Activated CD8-positive, alpha-beta memory T cell treated with anti-CD3 and anti-CD28 coated beads for 36 hours (primary cell): ENCODE measurements at regions not wholly inside any gene's neighbourhood (a gene's known extent, or its start where the extent isn't known, plus 50 kb on each side); places are given as distances from the start of the nearest gene placed in this dataset.

Experiments
- CTCF ChIA-PET: fragments of 350-600 bp; sonication (Branson Sonifier 250); formaldehyde crosslinking; loops from one replicate; lab custom pipeline; 2021; ENCODE audit warnings: antibody characterized with exemption; lab: Charles Lee
- POLR2A ChIA-PET: fragments of 350-600 bp; sonication (Branson Sonifier 250); formaldehyde crosslinking; loops from one replicate; lab custom pipeline; 2021; ENCODE audit warnings: antibody characterized with exemption; lab: Charles Lee

- ChIA-PET CTCF (interaction anchor here (0.5 to 1.4 kb wide), 2 partner anchors 148 to 208 kb away, joined by 3 read pairs; no protein-coding TSS in a partner anchor), POLR2A (no interaction called here)
Observed at GRCh38 chr2:136062066-136062837, 55.7 kb downstream of the CXCR4 start.

GRCh38 chr2:136060416-136060815 lies 57.5 kb downstream of the CXCR4 start:
- POLR2A ChIA-PET = no interaction called here
- CTCF ChIA-PET = no interaction called here

- CTCF ChIA-PET = interaction anchor here (2.9 kb wide), 1 partner anchor 145 kb away, joined by 9 read pairs; no protein-coding TSS in a partner anchor
- POLR2A ChIA-PET = no interaction called here
Observed at GRCh38 chr2:136059036-136059472, 58.9 kb downstream of the CXCR4 start.

GRCh38 chr2:136058262-136058661 lies 59.7 kb downstream of the CXCR4 start:
- ChIA-PET CTCF (interaction anchor here (1.6 to 2.9 kb wide), 2 partner anchors 11 to 144 kb away, joined by 3 to 9 read pairs; no protein-coding TSS in a partner anchor), POLR2A (interaction anchor here (1.1 to 2.8 kb wide), 2 partner anchors 72 to 182 kb away, joined by 4 to 6 read pairs; partner anchors contain the start of genes DARS1 and MCM6)

GRCh38 chr2:136057802-136058140 lies 60.2 kb downstream of the CXCR4 start:
- POLR2A ChIA-PET = interaction anchor here (0.5 to 2.8 kb wide), 5 partner anchors 72 to 302 kb away, joined by 4 to 10 read pairs (median 4); partner anchors contain the start of genes DARS1 and MCM6
- CTCF ChIA-PET = interaction anchor here (0.8 to 2.9 kb wide), 4 partner anchors 12 to 326 kb away, joined by 3 to 9 read pairs (median 6); no protein-coding TSS in a partner anchor

DNA sequence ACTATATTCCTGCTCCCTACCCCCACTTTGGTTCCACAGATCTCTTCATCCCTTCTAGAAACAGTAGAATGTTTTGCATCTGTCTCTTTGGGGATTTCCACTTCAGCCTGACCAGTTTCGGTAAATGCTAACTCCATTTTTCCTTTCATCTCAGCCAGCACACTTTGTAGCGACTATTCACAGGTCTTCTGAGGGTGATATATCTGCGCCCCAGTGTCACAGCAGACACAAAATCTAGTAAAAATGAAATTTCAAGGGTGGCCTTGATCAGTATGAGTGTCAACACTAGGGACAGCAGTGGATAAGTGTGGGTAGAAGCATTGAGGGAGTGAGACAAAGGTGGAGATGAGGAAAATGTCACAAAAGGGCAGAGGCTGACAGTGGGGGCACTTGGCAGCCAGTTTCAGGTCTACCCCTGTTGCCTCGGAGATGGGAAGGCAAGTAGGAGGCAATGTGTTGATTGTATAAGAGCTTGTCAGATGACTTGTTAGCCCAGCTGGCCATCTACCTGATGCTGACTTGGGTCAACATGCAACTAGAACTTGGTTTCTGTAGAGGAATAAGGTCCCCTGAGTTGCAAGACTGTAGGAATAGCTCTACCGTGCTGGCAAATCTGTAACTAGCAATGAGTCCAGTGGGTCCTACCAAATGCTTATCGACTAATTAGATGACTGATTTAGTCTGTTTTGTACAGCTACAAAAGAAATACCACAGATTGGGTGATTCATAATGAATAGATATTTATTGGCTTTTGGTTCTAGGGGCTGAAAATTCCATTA lies 60.7 kb downstream of the CXCR4 start:
- ChIA-PET POLR2A (interaction anchor here (0.5 to 2.8 kb wide), 12 partner anchors 59 to 327 kb away, joined by 3 to 10 read pairs (median 4); partner anchors contain the start of genes DARS1 and MCM6), CTCF (interaction anchor here (0.8 to 2.9 kb wide), 4 partner anchors 12 to 327 kb away, joined by 3 to 9 read pairs (median 6); no protein-coding TSS in a partner anchor)

GRCh38 chr2:136055929-136056688 lies 61.8 kb downstream of the CXCR4 start:
- ChIA-PET CTCF (interaction anchor here (0.7 to 2.0 kb wide), 2 partner anchors 326 to 328 kb away, joined by 4 to 8 read pairs; no protein-coding TSS in a partner anchor), POLR2A (interaction anchor here (0.5 to 2.8 kb wide), 11 partner anchors 12 to 328 kb away, joined by 3 to 8 read pairs (median 5); partner anchors contain the start of genes DARS1 and MCM6)

DNA sequence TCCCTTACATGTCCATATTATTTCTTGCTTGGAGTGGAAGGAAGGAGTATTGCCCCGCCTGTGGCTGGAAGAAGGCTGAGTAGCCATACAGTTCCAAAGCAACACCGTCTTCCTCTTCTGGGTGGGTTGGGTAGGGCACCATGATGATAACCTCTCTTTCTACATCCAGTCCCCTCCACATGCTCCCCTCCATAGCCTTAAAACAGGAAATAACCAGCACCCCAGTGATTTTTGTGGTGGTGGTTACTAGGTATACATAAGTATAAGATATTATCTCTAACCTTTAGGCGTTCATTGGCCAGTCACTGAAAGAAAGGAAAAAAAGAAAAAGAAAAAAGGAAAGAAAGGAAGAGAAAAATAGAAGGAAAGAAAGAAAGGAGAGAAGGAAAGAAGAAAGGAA lies 63.1 kb downstream of the CXCR4 start:
- POLR2A ChIA-PET = no interaction called here
- CTCF ChIA-PET = no interaction called here

GRCh38 chr2:136052369-136053362 lies 65.3 kb downstream of the CXCR4 start:
- ChIA-PET POLR2A (interaction anchor here (0.6 to 1.3 kb wide), 6 partner anchors 9 to 185 kb away, joined by 3 to 7 read pairs (median 3); partner anchors contain the start of gene DARS1), CTCF (interaction anchor here (1.0 to 1.3 kb wide), 3 partner anchors 262 to 332 kb away, joined by 3 read pairs; no protein-coding TSS in a partner anchor)

DNA sequence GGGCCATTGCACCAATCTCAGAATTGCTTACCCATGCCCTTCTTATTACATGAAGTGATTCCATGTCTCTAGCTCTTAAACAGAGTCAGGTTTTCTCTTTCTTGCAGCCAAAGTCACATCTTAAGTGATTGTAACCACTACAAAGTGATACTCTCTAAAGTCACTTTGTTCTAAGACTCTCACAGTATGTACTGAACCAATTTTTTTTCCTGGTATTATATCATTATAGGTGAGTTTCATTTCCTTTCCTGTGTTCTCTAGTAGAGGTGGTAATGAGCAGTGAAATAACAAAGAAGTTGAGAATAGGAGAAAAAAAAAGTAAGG lies 66.3 kb upstream of the DARS1 start:
- ChIA-PET CTCF (interaction anchor here (1.3 kb wide), 2 partner anchors 263 to 329 kb away, joined by 3 read pairs; no protein-coding TSS in a partner anchor), POLR2A (interaction anchor here (1.2 kb wide), 1 partner anchor 68 kb away, joined by 3 read pairs; no protein-coding TSS in a partner anchor)

GRCh38 chr2:136051001-136051724 lies 65.7 kb upstream of the DARS1 start:
- ChIA-PET POLR2A (interaction anchor here (1.0 to 1.1 kb wide), 2 partner anchors 66 to 331 kb away, joined by 3 to 6 read pairs; no protein-coding TSS in a partner anchor), CTCF (no interaction called here)

DNA sequence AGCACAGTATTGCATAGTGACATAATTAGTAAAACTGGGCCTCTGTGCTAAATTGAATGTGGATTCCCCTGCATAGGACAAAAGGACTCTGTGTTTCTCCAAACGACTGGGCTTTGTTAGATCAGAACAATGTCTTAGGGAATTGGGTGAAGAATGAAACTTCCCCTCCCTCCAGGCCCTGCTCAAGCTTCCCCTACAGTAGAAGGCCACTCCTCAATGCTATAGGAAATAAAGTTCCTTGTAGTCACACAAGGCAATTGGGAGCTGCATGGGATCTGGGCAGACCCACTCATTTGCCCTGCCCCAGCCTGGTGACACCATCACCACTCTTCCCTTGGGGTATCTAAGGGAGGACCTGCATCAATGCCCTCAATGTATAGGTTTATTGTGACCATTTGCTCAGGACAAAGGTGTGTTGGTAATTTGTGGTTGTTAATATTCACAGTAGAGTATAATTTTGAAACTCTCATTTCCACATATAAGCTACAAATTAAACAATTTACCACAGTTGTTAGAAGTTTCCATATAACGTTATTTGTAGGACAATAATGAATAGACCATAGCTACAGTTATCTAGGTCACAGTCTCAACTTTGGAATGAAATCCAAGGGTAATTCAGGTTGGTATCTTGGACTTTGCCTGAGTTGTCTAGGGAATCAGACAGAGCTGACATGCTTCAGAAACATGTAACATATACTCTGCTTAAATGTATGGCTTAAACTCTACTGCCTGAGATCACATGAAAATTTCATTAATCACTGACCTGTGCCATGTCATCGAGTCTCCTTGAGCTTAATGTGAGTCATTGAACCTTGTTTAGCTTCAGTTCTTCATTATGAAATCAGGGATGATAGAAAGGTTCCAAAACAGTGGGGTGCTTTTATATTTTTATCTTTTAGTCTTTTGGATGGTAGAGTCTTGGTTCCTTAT lies 64.8 kb upstream of the DARS1 start:
- POLR2A ChIA-PET = interaction anchor here (0.6 to 1.1 kb wide), 3 partner anchors 67 to 332 kb away, joined by 3 to 6 read pairs (median 3); no protein-coding TSS in a partner anchor
- CTCF ChIA-PET = interaction anchor here (2.5 kb wide), 1 partner anchor 65 kb away, joined by 7 read pairs; the partner anchor contains the start of gene DARS1

GRCh38 chr2:136049011-136049742 lies 63.8 kb upstream of the DARS1 start:
- CTCF ChIA-PET = interaction anchor here (0.6 to 2.5 kb wide), 3 partner anchors 38 to 135 kb away, joined by 3 to 7 read pairs (median 3); partner anchors contain the start of gene DARS1
- POLR2A ChIA-PET = interaction anchor here (0.5 to 0.6 kb wide), 2 partner anchors 73 to 102 kb away, joined by 3 to 6 read pairs; no protein-coding TSS in a partner anchor

DNA sequence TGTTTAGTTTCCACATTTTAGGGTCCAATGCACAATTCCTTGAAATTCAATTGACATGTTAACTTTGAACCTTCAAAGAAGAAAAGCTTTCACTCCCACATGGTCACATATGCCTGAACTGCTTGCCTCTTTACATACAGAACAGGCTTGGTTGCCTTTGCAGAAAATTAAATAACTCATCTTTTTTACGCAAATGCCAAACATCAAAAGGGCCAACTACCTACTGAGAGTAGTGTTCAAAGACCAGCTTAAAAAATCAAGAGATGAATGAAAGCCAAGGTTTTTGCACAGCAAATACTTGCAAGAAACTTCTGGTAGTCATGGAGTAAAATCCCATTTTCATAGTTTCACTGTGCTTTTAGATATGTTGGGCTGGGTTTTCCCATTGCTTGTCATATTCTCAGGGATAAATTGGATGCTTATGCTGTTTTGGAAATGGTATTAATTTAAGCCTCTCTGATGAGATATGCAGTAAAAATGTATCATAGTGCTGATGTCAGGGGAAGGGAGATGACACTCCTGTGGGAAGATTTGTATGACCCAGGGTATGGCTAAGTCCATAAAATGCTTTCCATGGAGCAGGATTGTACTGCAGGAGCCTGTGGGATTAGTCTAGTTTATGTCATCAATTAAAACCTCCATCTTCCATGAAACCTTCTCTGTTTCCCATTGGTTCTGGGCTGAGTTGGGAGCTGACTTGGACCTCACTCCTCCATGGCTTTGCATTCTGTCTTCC lies 60.6 kb upstream of the DARS1 start:
- CTCF ChIA-PET = no interaction called here
- POLR2A ChIA-PET = no interaction called here
